ENCODE measurements at regions not wholly inside any gene's neighbourhood (a gene's known extent, or its start where the extent isn't known, plus 50 kb on each side); places are given as distances from the start of the nearest gene placed in this dataset.

DNA sequence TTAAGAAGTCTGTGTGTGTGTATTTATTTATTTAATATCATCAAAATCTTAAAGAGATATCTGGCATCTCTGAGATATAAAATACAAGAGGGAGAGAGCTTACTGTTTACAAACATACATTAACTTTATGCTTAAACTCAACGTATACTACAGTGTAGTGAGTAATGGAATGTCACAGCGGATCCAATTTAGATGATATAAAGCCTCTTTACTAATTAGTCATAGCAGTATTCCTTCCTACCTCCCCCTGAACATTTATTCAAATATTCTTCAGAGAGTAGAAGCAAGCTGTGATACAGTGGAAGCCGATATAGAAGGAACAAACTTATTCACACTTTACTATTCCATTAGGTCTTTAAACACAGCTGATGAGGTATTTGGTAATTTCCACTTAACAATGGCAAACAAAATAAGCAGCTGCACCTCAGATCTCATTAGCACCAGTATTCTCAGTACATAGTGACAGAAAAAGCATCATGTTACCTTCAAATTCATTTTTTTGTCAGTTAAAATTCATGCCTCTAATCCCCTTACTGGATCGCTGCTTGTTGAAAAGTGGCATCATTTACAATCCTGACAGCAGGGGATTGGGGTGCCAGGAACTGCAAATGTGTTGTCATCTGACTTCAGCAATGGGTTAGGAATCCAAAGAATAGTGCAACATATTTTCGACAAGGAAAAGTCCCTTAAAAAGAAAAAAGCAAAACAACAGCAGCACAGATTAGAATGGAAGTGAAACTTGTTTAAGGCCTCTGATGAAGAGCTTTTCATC, 658.7 kb upstream of the EPHA5 start:
- Histone ChIP-seq H3K36me3 (ENCODE audit: insufficient read depth, low read length) (no peaks in the 10 kb centered on the region), H3K4me1 (ENCODE audit: insufficient read depth, low read length) (no peaks in the 10 kb centered on the region), H3K4me3 (ENCODE audit: low read length) (no peak overlapping the region), H3K27ac (ENCODE audit: low read depth, low read length) (no peak overlapping the region), H3K27me3 (ENCODE audit: insufficient read depth, low read length, poor library complexity, severe bottlenecking) (no peaks in the 10 kb centered on the region), H3K9me3 (ENCODE audit: low read length) (no peaks in the 10 kb centered on the region)
- Mint-ChIP-seq H3K27me3 (no peaks in the 10 kb centered on the region), H3K27ac (no peak overlapping the region), H3K4me3 (no peak overlapping the region), H3K9me3 (peaks cover 0 to 18% (median 4%) of the 10 kb centered on the region in 5 donors), H3K36me3 (no peaks in the 10 kb centered on the region), H3K4me1 (no peaks in the 10 kb centered on the region)
- no peak for DNase-seq
- CTCF ChIA-PET = no interaction called here
- POLR2A ChIA-PET = no interaction called here

DNA sequence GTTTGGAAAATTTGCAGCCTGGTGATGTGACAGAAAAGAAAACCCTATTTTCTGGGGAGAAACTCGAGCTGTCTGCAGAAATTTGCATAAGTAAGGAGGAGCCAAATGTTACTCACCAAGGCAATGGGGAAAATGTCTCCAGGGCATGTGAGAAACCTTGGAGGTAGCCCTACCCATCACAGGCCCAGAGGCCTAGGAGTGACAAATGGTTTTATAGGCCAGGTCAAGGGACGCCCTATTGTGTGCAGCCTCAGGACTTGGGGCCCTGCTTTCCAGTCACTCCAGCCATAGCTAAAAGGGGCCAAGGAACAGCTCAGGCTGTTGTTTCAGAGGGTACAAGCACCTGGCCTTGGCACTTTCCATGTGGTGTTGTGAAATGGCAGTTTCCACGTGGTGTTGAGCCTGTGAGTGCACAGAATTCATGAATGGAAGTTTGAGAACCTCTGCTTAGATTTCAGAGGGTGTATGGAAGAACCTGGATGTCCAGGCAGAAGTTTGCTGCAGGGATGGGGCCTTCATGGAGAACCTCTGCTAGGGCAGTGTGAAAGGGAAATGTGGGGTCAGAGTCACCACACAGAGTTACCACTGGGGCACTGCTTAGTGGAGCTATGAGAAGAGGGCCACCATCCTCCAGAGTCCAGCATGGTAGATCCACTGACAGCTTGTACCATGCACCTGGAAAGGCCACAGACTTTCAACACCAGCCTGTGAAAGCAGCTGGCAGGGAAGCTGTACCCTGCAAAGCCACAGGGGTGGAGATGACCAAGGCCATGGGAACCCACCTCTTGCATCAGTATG, 637.6 kb upstream of the EPHA5 start:
- Histone ChIP-seq H3K27me3 (ENCODE audit: insufficient read depth, low read length, poor library complexity, severe bottlenecking) (no peaks in the 10 kb centered on the region), H3K36me3 (ENCODE audit: insufficient read depth, low read length) (no peaks in the 10 kb centered on the region), H3K4me3 (ENCODE audit: low read length) (no peak overlapping the region), H3K27ac (ENCODE audit: low read depth, low read length) (no peak overlapping the region), H3K9me3 (ENCODE audit: low read length) (no peaks in the 10 kb centered on the region), H3K4me1 (ENCODE audit: insufficient read depth, low read length) (no peaks in the 10 kb centered on the region)
- H3K27ac Mint-ChIP-seq = no peak overlapping the region
- H3K4me1 Mint-ChIP-seq = no peaks in the 10 kb centered on the region
- H3K4me3 Mint-ChIP-seq = no peak overlapping the region
- no peak for DNase-seq
- CTCF ChIA-PET = no interaction called here
- H3K27me3 Mint-ChIP-seq = no peaks in the 10 kb centered on the region
- no peaks in the 10 kb centered on the region for H3K36me3 Mint-ChIP-seq
- peaks cover 10 to 15% (median 13%) of the 10 kb centered on the region in 5 donors for H3K9me3 Mint-ChIP-seq
- POLR2A ChIA-PET = no interaction called here

DNA sequence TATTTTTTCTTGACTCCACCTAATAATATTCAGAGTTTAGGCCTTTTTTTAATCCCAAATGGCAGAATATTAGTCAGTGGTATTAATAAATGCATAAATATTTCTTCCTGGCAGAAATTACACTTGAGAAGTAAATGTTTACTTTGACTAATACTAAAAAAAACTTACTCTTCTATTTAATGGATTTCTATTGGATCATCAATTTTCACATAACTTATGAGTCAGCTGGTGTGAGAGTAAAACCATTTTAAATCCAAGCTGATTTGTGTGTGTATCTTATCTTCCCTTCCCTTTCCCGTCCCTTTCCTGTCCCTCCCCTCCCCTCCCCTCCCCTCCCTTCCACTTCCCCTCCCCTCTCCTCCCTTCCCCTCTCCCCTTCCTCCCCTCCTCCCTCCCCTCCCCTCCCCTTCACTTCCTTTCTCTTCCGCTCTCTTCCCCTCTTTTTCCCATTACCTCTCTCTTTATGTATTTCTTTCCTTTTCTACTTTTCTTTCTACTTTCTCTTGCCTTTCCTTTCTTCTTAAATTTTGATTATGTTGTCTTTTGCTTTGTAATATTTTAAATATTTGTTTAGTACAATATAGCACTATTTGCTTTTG, 630.1 kb upstream of the EPHA5 start:
- Histone ChIP-seq H3K27ac (ENCODE audit: low read depth, low read length) (no peak overlapping the region), H3K4me1 (ENCODE audit: insufficient read depth, low read length) (no peaks in the 10 kb centered on the region), H3K9me3 (ENCODE audit: low read length) (no peaks in the 10 kb centered on the region), H3K27me3 (ENCODE audit: insufficient read depth, low read length, poor library complexity, severe bottlenecking) (no peaks in the 10 kb centered on the region), H3K4me3 (ENCODE audit: low read length) (no peak overlapping the region), H3K36me3 (ENCODE audit: insufficient read depth, low read length) (no peaks in the 10 kb centered on the region)
- H3K4me1 Mint-ChIP-seq = no peaks in the 10 kb centered on the region
- H3K4me3 Mint-ChIP-seq = no peak overlapping the region
- H3K36me3 Mint-ChIP-seq = no peaks in the 10 kb centered on the region
- peaks cover 4 to 28% (median 7%) of the 10 kb centered on the region in 5 donors for H3K9me3 Mint-ChIP-seq
- H3K27ac Mint-ChIP-seq = no peak overlapping the region
- POLR2A ChIA-PET = no interaction called here
- no peaks in the 10 kb centered on the region for H3K27me3 Mint-ChIP-seq
- CTCF ChIA-PET = no interaction called here
- no peak for DNase-seq

DNA sequence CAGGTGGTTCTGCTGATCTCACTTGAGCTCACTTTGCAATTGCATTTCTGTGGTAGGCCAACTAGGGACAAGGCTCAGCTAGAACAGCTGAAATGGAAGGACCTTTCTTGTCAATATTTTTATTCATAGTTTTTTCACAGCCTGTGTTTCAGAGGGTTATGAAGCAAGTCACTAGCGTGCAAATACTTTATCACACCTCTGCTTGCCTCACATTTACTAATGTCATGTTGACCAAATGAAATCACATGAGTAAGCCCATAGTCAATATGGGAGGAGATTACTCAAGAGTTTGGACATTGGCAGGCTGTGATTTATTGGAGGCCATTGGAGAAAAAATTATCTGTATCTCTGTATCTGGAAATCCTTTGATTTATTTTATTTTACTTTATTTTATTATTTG, 628.3 kb upstream of the EPHA5 start:
- Mint-ChIP-seq H3K36me3 (no peaks in the 10 kb centered on the region), H3K4me1 (no peaks in the 10 kb centered on the region), H3K9me3 (peaks cover 2 to 29% (median 9%) of the 10 kb centered on the region in 5 donors), H3K27ac (no peak overlapping the region), H3K4me3 (no peak overlapping the region), H3K27me3 (no peaks in the 10 kb centered on the region)
- no peaks in the 10 kb centered on the region for H3K27me3 ChIP-seq (ENCODE audit: insufficient read depth, low read length, poor library complexity, severe bottlenecking)
- H3K27ac ChIP-seq (ENCODE audit: low read depth, low read length) = no peak overlapping the region
- POLR2A ChIA-PET = no interaction called here
- no peak overlapping the region for H3K4me3 ChIP-seq (ENCODE audit: low read length)
- no peak for DNase-seq
- no peaks in the 10 kb centered on the region for H3K36me3 ChIP-seq (ENCODE audit: insufficient read depth, low read length)
- H3K9me3 ChIP-seq (ENCODE audit: low read length) = no peaks in the 10 kb centered on the region
- CTCF ChIA-PET = no interaction called here
- no peaks in the 10 kb centered on the region for H3K4me1 ChIP-seq (ENCODE audit: insufficient read depth, low read length)

DNA sequence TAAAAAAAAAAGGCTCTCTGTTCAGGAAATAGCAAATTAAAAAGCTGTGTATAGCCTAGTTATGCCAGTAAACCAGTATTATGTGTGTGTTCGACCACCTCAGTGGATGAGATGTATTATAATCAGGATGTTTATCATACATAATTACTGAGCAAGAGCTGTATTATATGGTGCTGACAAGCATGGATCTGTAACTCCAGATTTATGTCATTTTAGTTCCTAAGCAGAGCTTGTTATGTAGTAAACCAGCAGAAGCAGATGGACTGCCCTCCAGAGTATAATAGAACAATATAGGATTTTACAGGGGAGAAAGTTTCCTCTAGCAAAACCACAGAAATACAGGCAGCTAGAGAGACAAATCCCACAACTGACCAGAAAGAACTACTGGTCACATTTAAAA, 627.4 kb upstream of the EPHA5 start:
- no peaks in the 10 kb centered on the region for H3K36me3 Mint-ChIP-seq
- ChIA-PET CTCF (no interaction called here), POLR2A (no interaction called here)
- Histone ChIP-seq H3K36me3 (ENCODE audit: insufficient read depth, low read length) (no peaks in the 10 kb centered on the region), H3K4me3 (ENCODE audit: low read length) (no peak overlapping the region), H3K9me3 (ENCODE audit: low read length) (no peaks in the 10 kb centered on the region), H3K27ac (ENCODE audit: low read depth, low read length) (no peak overlapping the region), H3K4me1 (ENCODE audit: insufficient read depth, low read length) (no peaks in the 10 kb centered on the region), H3K27me3 (ENCODE audit: insufficient read depth, low read length, poor library complexity, severe bottlenecking) (no peaks in the 10 kb centered on the region)
- no peaks in the 10 kb centered on the region for H3K4me1 Mint-ChIP-seq
- no peak overlapping the region for H3K27ac Mint-ChIP-seq
- H3K4me3 Mint-ChIP-seq = no peak overlapping the region
- H3K9me3 Mint-ChIP-seq = peaks cover 4 to 29% (median 11%) of the 10 kb centered on the region in 5 donors
- no peaks in the 10 kb centered on the region for H3K27me3 Mint-ChIP-seq
- no peak for DNase-seq

DNA sequence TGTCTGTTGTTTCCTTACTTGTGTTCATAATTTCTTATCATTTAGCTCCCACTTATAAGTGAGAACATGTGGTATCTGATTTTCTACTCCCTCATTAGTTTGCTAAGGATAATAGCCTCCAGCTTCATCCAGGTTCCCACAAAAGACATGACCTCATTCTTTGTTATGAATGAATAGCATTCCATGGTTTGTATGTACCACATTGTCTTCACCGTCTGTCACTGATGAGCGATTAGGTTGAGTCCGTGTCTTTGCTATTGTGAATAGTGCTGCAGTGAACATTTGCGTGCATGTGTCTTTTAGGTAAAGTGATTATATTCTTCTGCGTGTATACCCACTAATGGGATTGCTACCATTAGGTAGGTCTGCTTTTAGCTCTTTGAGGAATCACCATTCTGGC, 624.3 kb upstream of the EPHA5 start:
- Histone ChIP-seq H3K36me3 (ENCODE audit: insufficient read depth, low read length) (no peaks in the 10 kb centered on the region), H3K9me3 (ENCODE audit: low read length) (no peaks in the 10 kb centered on the region), H3K27me3 (ENCODE audit: insufficient read depth, low read length, poor library complexity, severe bottlenecking) (no peaks in the 10 kb centered on the region), H3K27ac (ENCODE audit: low read depth, low read length) (no peak overlapping the region), H3K4me3 (ENCODE audit: low read length) (no peak overlapping the region), H3K4me1 (ENCODE audit: insufficient read depth, low read length) (no peaks in the 10 kb centered on the region)
- H3K27ac Mint-ChIP-seq = no peak overlapping the region
- no peaks in the 10 kb centered on the region for H3K27me3 Mint-ChIP-seq
- POLR2A ChIA-PET = interaction anchor here (0.5 kb wide), 1 partner anchor 47 kb away, joined by 3 read pairs; no protein-coding TSS in a partner anchor
- CTCF ChIA-PET = no interaction called here
- H3K4me1 Mint-ChIP-seq = no peaks in the 10 kb centered on the region
- H3K4me3 Mint-ChIP-seq = no peak overlapping the region
- no peaks in the 10 kb centered on the region for H3K36me3 Mint-ChIP-seq
- no peak for DNase-seq
- peaks cover 2 to 18% (median 16%) of the 10 kb centered on the region in 5 donors for H3K9me3 Mint-ChIP-seq

DNA sequence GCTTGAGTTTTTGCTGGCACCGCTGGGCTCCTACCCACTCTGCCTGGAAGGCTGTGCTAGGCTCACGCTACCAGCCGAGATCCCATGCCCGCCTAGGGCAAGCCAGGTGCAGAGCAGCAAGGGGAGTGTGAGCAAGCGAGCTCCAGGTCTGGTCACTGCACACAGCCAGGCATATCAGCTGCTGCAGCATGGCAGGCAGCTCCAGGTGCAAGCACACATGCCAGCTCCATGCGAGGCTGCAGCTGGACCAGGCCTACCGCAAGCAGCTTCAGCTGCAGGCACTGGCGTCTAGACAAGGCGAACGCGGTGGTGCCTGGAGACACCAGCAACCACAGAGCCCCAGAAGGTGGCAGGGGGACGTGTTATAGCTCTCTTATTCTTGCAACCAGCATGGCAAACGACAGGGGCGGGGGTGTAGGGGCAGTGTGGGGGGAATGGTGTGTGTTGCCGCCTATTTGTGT, 614.7 kb upstream of the EPHA5 start:
- Histone ChIP-seq H3K4me1 (ENCODE audit: insufficient read depth, low read length) (no peaks in the 10 kb centered on the region), H3K27me3 (ENCODE audit: insufficient read depth, low read length, poor library complexity, severe bottlenecking) (no peaks in the 10 kb centered on the region), H3K27ac (ENCODE audit: low read depth, low read length) (no peak overlapping the region), H3K9me3 (ENCODE audit: low read length) (no peaks in the 10 kb centered on the region), H3K4me3 (ENCODE audit: low read length) (no peak overlapping the region), H3K36me3 (ENCODE audit: insufficient read depth, low read length) (no peaks in the 10 kb centered on the region)
- no peak for DNase-seq
- H3K4me1 Mint-ChIP-seq = no peaks in the 10 kb centered on the region
- H3K4me3 Mint-ChIP-seq = no peak overlapping the region
- CTCF ChIA-PET = no interaction called here
- no peaks in the 10 kb centered on the region for H3K27me3 Mint-ChIP-seq
- POLR2A ChIA-PET = no interaction called here
- H3K36me3 Mint-ChIP-seq = no peaks in the 10 kb centered on the region
- H3K9me3 Mint-ChIP-seq = peaks cover 0 to 10% (median 7%) of the 10 kb centered on the region in 5 donors
- no peak overlapping the region for H3K27ac Mint-ChIP-seq

DNA sequence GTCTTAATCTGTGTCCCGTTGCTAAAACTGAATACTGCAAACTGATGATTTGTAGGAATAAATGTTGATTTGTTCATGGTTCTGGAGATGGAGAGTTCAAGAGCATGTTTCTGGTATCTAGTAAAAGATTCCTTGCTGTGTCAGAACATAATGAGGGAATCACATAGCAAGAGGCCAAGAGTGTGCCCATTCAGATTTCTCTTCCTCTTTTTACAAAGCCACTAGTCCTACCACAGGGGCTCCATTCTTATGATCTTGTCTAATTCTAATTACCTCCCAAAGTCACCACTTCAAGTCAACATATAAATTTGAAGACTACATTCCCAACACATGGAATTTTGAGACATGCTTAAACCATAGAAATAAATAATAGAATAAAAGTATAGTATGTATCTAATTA, 608.8 kb upstream of the EPHA5 start:
- DNase-seq = no peak
- no peaks in the 10 kb centered on the region for H3K27me3 Mint-ChIP-seq
- H3K27ac ChIP-seq (ENCODE audit: low read depth, low read length) = no peak overlapping the region
- no peaks in the 10 kb centered on the region for H3K36me3 ChIP-seq (ENCODE audit: insufficient read depth, low read length)
- no peak overlapping the region for H3K4me3 ChIP-seq (ENCODE audit: low read length)
- H3K27ac Mint-ChIP-seq = no peak overlapping the region
- no peaks in the 10 kb centered on the region for H3K27me3 ChIP-seq (ENCODE audit: insufficient read depth, low read length, poor library complexity, severe bottlenecking)
- H3K36me3 Mint-ChIP-seq = no peaks in the 10 kb centered on the region
- H3K4me1 ChIP-seq (ENCODE audit: insufficient read depth, low read length) = no peaks in the 10 kb centered on the region
- ChIA-PET POLR2A (no interaction called here), CTCF (no interaction called here)
- H3K9me3 ChIP-seq (ENCODE audit: low read length) = no peaks in the 10 kb centered on the region
- H3K4me3 Mint-ChIP-seq = no peak overlapping the region
- peaks cover 0 to 25% (median 5%) of the 10 kb centered on the region in 5 donors for H3K9me3 Mint-ChIP-seq
- H3K4me1 Mint-ChIP-seq = no peaks in the 10 kb centered on the region

Data from CD8-positive, alpha-beta memory T cell (primary cell).